IPS-18c (cell line): ENCODE measurements at regions not wholly inside any gene's neighbourhood (a gene's known extent, or its start where the extent isn't known, plus 50 kb on each side); places are given as distances from the start of the nearest gene placed in this dataset.
"Not testable (repeated sequence)": the region's sequence is repeated elsewhere in the genome, so short reads cannot be mapped to it uniquely, and the experiment has no call there.

Experiments
- H3K4me3 ChIP-seq: 2 replicates; pipeline ENCODE4 v1.7.0; 2013; ENCODE audit warnings: low read depth, mild to moderate bottlenecking, low read length, moderate library complexity; ENCODE audit not compliant: insufficient read depth
- H3K9me3 ChIP-seq: one replicate; pipeline ENCODE4 v1.6.1; 2013; ENCODE audit warnings: mild to moderate bottlenecking, low read length, moderate library complexity; ENCODE audit not compliant: control insufficient read depth, insufficient read depth

GRCh38 chr2:7427293-7428060, 510.3 kb downstream of the RNF144A start:
- Histone ChIP-seq H3K4me3 (no peak overlapping the region), H3K9me3 (no peaks in the 10 kb centered on the region)

DNA sequence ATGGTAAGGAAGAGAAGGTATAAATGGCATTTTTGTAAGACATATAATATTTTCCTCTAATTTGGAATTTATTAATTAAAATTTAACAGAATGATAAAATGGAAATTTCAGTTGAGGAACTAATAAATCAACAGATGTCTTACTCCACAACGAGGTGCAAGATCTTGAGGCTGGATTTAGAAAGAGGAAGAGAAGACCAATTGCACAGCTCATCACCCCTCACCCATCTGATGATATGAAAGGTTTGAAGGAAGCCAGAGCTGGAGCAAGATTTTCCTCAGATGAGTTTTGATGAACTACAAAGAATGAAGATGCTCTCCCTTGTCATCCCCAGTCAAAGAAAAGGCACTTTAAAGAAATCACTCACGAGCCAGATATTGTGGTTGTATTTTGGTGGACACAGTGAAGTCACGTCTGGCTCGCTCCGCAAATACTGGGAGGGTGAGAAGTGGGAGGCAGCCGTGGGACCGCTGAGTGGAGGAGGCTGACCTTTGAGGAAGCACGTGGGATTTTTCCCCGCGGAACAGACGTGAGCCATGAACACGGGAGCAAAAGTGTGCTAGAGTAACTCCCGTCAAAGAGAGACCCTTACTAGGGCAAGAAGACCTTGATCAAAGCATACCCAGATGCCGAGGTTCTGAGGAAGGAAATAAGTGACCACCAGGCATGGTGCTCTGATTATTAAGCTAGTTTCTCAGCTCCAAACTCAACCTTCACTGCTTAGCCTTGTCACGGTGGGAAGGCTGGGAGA, 511.4 kb downstream of the RNF144A start:
- Histone ChIP-seq H3K9me3 (no peaks in the 10 kb centered on the region), H3K4me3 (no peak overlapping the region)

- no peak overlapping the region for H3K4me3 ChIP-seq
- no peaks in the 10 kb centered on the region for H3K9me3 ChIP-seq
These were observed 512.5 kb downstream of the RNF144A start for GRCh38 chr2:7429733-7430132.

DNA sequence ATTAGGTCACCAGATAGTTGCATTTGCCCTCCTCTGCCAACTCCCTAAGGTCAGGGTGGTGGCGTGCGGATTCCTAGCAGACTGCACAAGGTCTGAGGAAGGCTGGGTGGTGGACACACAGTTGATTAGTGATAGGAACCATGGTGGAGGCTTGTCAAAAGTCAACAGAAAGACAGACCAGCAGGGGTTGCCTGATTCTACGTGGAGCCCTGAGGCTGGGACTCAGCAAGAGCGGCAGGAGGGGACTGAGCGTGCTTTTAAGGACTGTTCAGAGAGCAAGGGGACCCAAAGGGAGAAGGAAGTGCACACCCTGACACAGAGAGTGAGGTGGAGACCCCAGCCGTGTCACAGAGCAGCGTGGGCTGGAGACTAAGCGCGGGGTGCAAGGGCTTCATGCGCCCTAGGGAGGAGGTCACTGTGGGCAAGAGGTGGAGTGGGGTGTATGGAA, 513.2 kb downstream of the RNF144A start:
- peak overlapping the region; percentile 25; the same call in 1 of the 2 replicates for H3K4me3 ChIP-seq

DNA sequence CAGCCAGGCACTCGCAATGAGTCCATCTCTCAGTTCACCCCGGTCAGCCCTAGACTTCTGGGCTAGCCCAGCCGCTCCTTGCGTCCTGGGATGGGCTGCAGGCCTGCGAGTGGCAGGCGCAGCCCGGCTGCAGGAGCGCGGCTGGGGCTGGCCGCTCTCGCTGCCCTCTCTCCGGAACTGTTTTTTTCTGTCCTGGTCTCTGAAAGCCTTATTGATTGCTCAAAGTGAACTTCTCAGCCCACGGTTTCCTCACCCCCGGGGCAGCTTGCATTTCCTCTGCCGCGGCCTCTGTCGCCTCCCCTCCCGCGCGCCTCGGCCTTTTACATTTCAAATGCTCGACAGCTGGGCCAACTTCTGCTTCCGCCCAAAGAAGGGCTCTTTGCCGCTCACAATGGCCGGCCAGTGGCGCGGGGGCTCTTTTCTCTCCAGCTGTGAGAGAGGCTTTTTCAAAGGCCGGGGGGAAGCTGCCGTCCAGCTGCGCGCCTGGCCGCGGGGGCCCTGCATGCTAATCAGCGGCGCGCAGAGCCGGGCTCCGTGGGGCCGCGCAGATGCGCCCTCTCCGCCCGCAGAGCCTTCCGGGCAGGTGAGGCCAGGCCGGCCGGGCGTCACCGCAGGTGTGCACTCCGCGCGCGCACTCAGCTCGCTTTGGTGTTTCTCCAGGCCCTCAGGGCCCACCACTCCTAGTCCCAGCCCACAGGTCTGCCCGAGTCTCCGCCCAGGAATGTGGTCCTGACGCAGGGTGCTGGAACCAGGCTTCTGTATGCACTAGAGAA, 513.8 kb downstream of the RNF144A start:
- Histone ChIP-seq H3K9me3 (no peaks in the 10 kb centered on the region), H3K4me3 (peak overlapping the region; percentile 25; the same call in 1 of the 2 replicates)

More for the DNA sequence above, 513.2 kb downstream of the RNF144A start:
- no peaks in the 10 kb centered on the region for H3K9me3 ChIP-seq

GRCh38 chr2:7432436-7432835, 515.2 kb downstream of the RNF144A start:
- H3K4me3 ChIP-seq: no peak overlapping the region
- no peaks in the 10 kb centered on the region for H3K9me3 ChIP-seq

DNA sequence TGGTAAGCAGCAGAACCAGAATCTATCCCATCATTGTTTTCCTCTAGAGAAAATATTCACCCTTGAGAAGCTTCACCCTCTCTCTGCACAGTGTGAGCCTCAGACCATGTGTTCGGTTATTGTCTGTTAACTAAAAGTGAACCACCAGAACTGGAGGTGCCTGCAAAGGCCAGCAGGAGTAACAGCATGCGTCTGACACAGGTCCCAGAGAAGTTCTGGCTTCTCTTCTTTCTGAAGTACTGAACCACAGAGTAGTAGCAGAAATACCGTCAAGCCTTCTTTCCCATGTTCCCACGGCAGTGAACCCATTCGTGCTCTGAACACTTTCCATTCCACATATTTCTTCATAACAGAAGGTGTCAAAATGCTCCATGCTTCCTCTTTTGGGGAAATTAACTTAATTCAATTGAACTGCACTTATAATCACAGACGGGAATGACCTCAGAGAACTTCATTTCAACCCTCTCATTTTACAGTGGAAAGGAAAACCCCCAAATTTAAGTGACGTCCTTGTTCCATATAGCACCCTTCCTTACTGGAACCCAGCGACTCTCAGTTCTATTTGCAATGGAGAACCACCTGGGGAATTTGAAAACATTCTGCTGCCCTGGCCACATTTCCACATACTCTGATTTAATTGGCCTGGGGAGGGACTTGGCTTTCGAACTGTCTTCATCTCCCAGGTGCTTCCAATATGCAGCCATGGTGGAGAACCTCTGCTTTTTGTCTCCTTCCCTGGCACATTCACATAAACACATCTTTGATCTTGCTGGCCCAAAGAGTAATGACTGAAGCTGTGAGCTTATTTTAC, 519.1 kb downstream of the RNF144A start:
- H3K4me3 ChIP-seq: no peak overlapping the region
- no peaks in the 10 kb centered on the region for H3K9me3 ChIP-seq

DNA sequence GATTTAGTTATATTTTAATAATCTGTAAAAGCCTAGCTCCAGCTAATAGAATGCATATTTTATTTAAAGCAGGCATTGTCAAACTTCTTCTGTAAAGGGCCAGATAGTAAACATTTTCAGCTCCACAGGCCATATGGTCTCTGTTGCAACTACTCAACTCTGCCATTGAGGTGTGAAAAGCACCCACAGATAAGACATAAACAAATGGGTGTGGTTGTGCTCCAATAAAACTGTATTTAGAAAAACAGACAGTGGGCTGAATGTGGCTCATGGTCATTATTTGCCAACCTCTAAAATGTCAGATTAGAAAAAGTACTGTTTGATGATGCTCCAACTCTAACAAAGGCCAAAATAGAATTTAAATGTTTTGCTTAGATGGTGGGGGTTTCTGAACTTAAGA, 519.9 kb downstream of the RNF144A start:
- Histone ChIP-seq H3K9me3 (no peaks in the 10 kb centered on the region), H3K4me3 (no peak overlapping the region)

GRCh38 chr2:7437716-7438632, 520.8 kb downstream of the RNF144A start:
- Histone ChIP-seq H3K9me3 (no peaks in the 10 kb centered on the region), H3K4me3 (no peak overlapping the region)

- no peaks in the 10 kb centered on the region for H3K9me3 ChIP-seq
- H3K4me3 ChIP-seq: no peak overlapping the region
These were observed 521.6 kb downstream of the RNF144A start for GRCh38 chr2:7438855-7439254.

DNA sequence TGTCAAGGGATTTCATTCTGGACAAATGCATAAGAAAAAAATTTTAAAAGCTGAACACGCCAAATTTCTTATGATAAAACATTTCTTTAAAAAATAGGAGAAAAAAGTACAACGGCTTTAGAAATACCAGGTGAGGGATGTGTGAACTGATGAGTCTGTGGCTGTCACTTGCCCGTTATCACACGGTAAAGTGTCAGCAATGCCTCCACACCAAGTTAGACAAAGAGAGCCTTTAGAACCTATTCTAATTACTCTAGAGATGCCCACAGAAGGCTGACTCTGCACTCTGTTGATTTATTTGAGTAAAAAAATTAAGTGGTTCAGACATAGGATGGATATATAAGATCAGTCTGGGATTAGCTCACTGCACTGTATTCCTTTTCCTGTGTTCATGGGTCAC, 523.8 kb downstream of the RNF144A start:
- Histone ChIP-seq H3K4me3 (no peak overlapping the region), H3K9me3 (no peaks in the 10 kb centered on the region)

GRCh38 chr2:7441841-7442240, 524.6 kb downstream of the RNF144A start:
- H3K9me3 ChIP-seq, H3K4me3 ChIP-seq: not testable (repeated sequence)

DNA sequence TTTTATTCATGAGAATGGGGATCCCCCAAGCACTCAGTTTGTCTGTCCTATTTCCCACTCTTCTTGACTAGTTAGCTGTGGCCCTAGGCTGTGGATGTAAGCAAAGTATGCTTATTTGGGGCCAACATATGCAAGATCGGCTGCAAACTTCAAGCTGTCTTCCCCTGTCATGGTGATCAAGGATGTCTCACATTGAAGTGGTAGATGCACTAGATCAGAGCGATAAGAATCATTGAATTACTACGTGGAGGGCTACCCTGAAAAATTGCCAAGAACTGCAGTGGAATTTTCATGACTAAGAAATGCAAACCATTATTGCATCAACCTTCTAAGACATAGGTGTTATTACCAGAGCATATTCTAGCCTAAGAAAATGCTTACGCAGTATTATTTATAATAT, 527.4 kb downstream of the RNF144A start:
- no peak overlapping the region for H3K4me3 ChIP-seq
- no peaks in the 10 kb centered on the region for H3K9me3 ChIP-seq

DNA sequence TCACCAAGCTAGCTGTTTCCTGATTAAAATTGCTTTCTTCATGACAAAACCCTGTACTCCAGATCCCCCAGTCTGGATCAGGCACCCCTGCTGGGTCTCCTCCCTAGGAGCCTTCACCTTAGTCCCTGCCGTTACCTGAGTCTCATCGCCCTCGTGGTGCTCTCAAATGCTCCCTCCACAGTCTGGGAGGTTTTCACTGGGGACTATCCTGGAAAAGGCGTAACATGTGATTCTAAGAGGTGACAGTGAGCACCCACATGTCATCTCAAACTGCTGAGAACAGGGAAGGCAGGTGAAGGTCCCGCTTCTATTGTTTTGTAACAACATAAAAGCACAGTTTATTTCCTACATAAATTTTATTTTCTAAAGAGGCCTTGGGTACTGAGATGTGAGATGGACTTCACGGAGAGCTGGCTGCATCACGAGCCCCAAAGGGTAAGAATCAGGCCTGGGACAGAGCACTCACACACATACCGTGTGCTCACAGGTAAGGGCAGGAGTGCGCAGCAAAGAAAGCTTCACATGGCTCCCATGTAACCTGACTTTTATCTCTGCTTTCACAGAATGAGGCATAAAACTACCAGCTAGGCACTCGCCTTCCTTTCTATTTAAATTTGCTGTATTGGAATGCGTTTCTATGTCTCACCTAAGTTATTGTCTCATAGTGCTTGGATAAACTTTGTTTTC, 531.5 kb downstream of the RNF144A start:
- Histone ChIP-seq H3K9me3 (no peaks in the 10 kb centered on the region), H3K4me3 (no peak overlapping the region)

DNA sequence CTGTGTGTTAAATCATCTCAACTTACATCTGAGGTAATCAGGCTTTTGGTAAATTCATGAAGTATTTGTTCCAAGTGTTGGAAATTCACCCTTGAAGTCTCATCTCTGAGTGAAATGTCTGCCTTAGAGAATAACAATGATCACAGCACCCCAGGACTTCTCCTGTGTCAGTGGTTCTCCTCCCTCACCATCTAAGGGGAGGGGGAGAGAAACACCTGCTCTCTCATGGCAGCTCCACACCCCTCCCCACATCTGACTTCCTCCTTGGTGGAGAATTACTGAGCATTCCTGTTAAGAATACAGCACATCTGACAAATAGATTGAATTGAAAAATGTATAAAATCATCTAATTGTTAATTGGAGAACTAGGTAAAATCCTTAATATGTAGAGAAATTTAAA, 532.1 kb downstream of the RNF144A start:
- Histone ChIP-seq H3K9me3 (no peaks in the 10 kb centered on the region), H3K4me3 (no peak overlapping the region)
